ENCODE measurements at regions not wholly inside any gene's neighbourhood (a gene's known extent, or its start where the extent isn't known, plus 50 kb on each side); places are given as distances from the start of the nearest gene placed in this dataset.

- Histone ChIP-seq H2AFZ (ENCODE audit: low read depth, low read length) (no peak overlapping the region), H3K79me2 (ENCODE audit: insufficient read depth, low read length) (no peaks in the 10 kb centered on the region), H3K36me3 (ENCODE audit: insufficient read depth, low read length) (no peaks in the 10 kb centered on the region), H3K4me1 (ENCODE audit: insufficient read depth, low read length) (no peaks in the 10 kb centered on the region), H3K27me3 (ENCODE audit: insufficient read depth, low read length, poor library complexity) (no peaks in the 10 kb centered on the region), H3K9me3 (ENCODE audit: insufficient read depth, low read length, severe bottlenecking) (no peaks in the 10 kb centered on the region), H3K9ac (ENCODE audit: low read depth, low read length) (no peak overlapping the region), H3K4me2 (ENCODE audit: insufficient read depth, low read length) (no peak overlapping the region), H4K20me1 (ENCODE audit: insufficient read depth, low read length) (no peaks in the 10 kb centered on the region), H3K4me3 (ENCODE audit: low read depth in 1 of 2, low read length in 2 of 2) (no peak overlapping the region), H3K27ac (ENCODE audit: low read length) (no peak overlapping the region)
- ATAC-seq (ENCODE audit: insufficient read depth, low read depth) (no peak), DNase-seq (no peak)
- TF ChIP-seq EZH2 (IDR thresholded peaks at IDR 0.05; ENCODE audit: borderline replicate concordance, low read depth, low read length, severe bottlenecking) (no peak), CTCF (IDR thresholded peaks at IDR 0.05; ENCODE audit: borderline replicate concordance, extremely low read depth, low read length, poor library complexity, severe bottlenecking) (no peak)
Measured at GRCh38 chr10:31741473-31741872, 187.2 kb downstream of the ARHGAP12 start.

GRCh38 chr10:31739711-31740110 lies 188.9 kb downstream of the ARHGAP12 start:
- Histone ChIP-seq H3K27me3 (ENCODE audit: insufficient read depth, low read length, poor library complexity) (no peaks in the 10 kb centered on the region), H3K36me3 (ENCODE audit: insufficient read depth, low read length) (no peaks in the 10 kb centered on the region), H3K27ac (ENCODE audit: low read length) (no peak overlapping the region), H3K9ac (ENCODE audit: low read depth, low read length) (no peak overlapping the region), H4K20me1 (ENCODE audit: insufficient read depth, low read length) (no peaks in the 10 kb centered on the region), H3K79me2 (ENCODE audit: insufficient read depth, low read length) (no peaks in the 10 kb centered on the region), H3K4me1 (ENCODE audit: insufficient read depth, low read length) (no peaks in the 10 kb centered on the region), H3K4me2 (ENCODE audit: insufficient read depth, low read length) (no peak overlapping the region), H3K9me3 (ENCODE audit: insufficient read depth, low read length, severe bottlenecking) (no peaks in the 10 kb centered on the region), H2AFZ (ENCODE audit: low read depth, low read length) (no peak overlapping the region), H3K4me3 (ENCODE audit: low read depth in 1 of 2, low read length in 2 of 2) (no peak overlapping the region)
- TF ChIP-seq EZH2 (IDR thresholded peaks at IDR 0.05; ENCODE audit: borderline replicate concordance, low read depth, low read length, severe bottlenecking) (no peak), CTCF (IDR thresholded peaks at IDR 0.05; ENCODE audit: borderline replicate concordance, extremely low read depth, low read length, poor library complexity, severe bottlenecking) (no peak)
- ATAC-seq (ENCODE audit: insufficient read depth, low read depth) (no peak), DNase-seq (no peak)

- no peaks in the 10 kb centered on the region for H4K20me1 ChIP-seq (ENCODE audit: insufficient read depth, low read length)
- H3K9me3 ChIP-seq (ENCODE audit: insufficient read depth, low read length, severe bottlenecking) = no peaks in the 10 kb centered on the region
- no peak overlapping the region for H3K27ac ChIP-seq (ENCODE audit: low read length)
- no peaks in the 10 kb centered on the region for H3K27me3 ChIP-seq (ENCODE audit: insufficient read depth, low read length, poor library complexity)
- TF ChIP-seq CTCF (IDR thresholded peaks at IDR 0.05; ENCODE audit: borderline replicate concordance, extremely low read depth, low read length, poor library complexity, severe bottlenecking) = no peak
- no peak for TF ChIP-seq EZH2 (IDR thresholded peaks at IDR 0.05; ENCODE audit: borderline replicate concordance, low read depth, low read length, severe bottlenecking)
- no peak overlapping the region for H2AFZ ChIP-seq (ENCODE audit: low read depth, low read length)
- H3K4me1 ChIP-seq (ENCODE audit: insufficient read depth, low read length) = no peaks in the 10 kb centered on the region
- no peak for ATAC-seq (ENCODE audit: insufficient read depth, low read depth)
- H3K9ac ChIP-seq (ENCODE audit: low read depth, low read length) = no peak overlapping the region
- no peak overlapping the region for H3K4me2 ChIP-seq (ENCODE audit: insufficient read depth, low read length)
- DNase-seq = no peak
- no peaks in the 10 kb centered on the region for H3K79me2 ChIP-seq (ENCODE audit: insufficient read depth, low read length)
- H3K4me3 ChIP-seq (ENCODE audit: low read depth in 1 of 2, low read length in 2 of 2) = no peak overlapping the region
- no peaks in the 10 kb centered on the region for H3K36me3 ChIP-seq (ENCODE audit: insufficient read depth, low read length)
Measured at GRCh38 chr10:31739146-31739545, 189.5 kb downstream of the ARHGAP12 start.

- no peak for TF ChIP-seq EZH2 (IDR thresholded peaks at IDR 0.05; ENCODE audit: borderline replicate concordance, low read depth, low read length, severe bottlenecking)
- TF ChIP-seq CTCF (IDR thresholded peaks at IDR 0.05; ENCODE audit: borderline replicate concordance, extremely low read depth, low read length, poor library complexity, severe bottlenecking) = no peak
- no peaks in the 10 kb centered on the region for H4K20me1 ChIP-seq (ENCODE audit: insufficient read depth, low read length)
- DNase-seq (no peak), ATAC-seq (ENCODE audit: insufficient read depth, low read depth) (no peak)
- H3K4me2 ChIP-seq (ENCODE audit: insufficient read depth, low read length) = no peak overlapping the region
- H2AFZ ChIP-seq (ENCODE audit: low read depth, low read length) = no peak overlapping the region
- no peaks in the 10 kb centered on the region for H3K4me1 ChIP-seq (ENCODE audit: insufficient read depth, low read length)
- no peaks in the 10 kb centered on the region for H3K36me3 ChIP-seq (ENCODE audit: insufficient read depth, low read length)
- no peak overlapping the region for H3K27ac ChIP-seq (ENCODE audit: low read length)
- H3K79me2 ChIP-seq (ENCODE audit: insufficient read depth, low read length) = no peaks in the 10 kb centered on the region
- H3K27me3 ChIP-seq (ENCODE audit: insufficient read depth, low read length, poor library complexity) = peaks cover 4% of the 10 kb centered on the region
- H3K4me3 ChIP-seq (ENCODE audit: low read depth in 1 of 2, low read length in 2 of 2) = no peak overlapping the region
- no peaks in the 10 kb centered on the region for H3K9me3 ChIP-seq (ENCODE audit: insufficient read depth, low read length, severe bottlenecking)
- H3K9ac ChIP-seq (ENCODE audit: low read depth, low read length) = no peak overlapping the region
Measured at GRCh38 chr10:31731711-31732110, 196.9 kb downstream of the ARHGAP12 start.
